Activated naive CD4-positive, alpha-beta T cell treated with anti-CD3 and anti-CD28 coated beads, Interleukin-2, amount 50 U/mL, for 72 hours (primary cell): ENCODE measurements at regions not wholly inside any gene's neighbourhood (a gene's known extent, or its start where the extent isn't known, plus 50 kb on each side); places are given as distances from the start of the nearest gene placed in this dataset.
"Not testable (repeated sequence)": the region's sequence is repeated elsewhere in the genome, so short reads cannot be mapped to it uniquely, and the experiment has no call there.

Experiments
- ATAC-seq, 2 donors: fragments of 150-1000 bp; cut with Tn5 transposase; 2 replicates each; pipeline ENCODE4 v1.10.0; 2021; ENCODE audit warnings: mild to moderate bottlenecking in 2 of 2, moderate library complexity in 2 of 2
- DNase-seq, 2 donors: peaks; one replicate each; pipeline ENCODE4 v3.0.0; 2021 to 2022; ENCODE audit warnings: low spot score in 2 of 2
- H3K27ac Mint-ChIP-seq, 2 donors: one replicate each; pipeline ENCODE4 v1.8.0; 2022; ENCODE audit warnings: mild to moderate bottlenecking in 2 of 2, mixed read lengths in 2 of 2
- H3K36me3 Mint-ChIP-seq, 2 donors: one replicate each; pipeline ENCODE4 v1.8.0; 2022; ENCODE audit warnings: mixed read lengths in 2 of 2
- H3K9me3 Mint-ChIP-seq, 2 donors: one replicate each; pipeline ENCODE4 v1.8.0; 2022; ENCODE audit warnings: mixed read lengths in 2 of 2

DNA sequence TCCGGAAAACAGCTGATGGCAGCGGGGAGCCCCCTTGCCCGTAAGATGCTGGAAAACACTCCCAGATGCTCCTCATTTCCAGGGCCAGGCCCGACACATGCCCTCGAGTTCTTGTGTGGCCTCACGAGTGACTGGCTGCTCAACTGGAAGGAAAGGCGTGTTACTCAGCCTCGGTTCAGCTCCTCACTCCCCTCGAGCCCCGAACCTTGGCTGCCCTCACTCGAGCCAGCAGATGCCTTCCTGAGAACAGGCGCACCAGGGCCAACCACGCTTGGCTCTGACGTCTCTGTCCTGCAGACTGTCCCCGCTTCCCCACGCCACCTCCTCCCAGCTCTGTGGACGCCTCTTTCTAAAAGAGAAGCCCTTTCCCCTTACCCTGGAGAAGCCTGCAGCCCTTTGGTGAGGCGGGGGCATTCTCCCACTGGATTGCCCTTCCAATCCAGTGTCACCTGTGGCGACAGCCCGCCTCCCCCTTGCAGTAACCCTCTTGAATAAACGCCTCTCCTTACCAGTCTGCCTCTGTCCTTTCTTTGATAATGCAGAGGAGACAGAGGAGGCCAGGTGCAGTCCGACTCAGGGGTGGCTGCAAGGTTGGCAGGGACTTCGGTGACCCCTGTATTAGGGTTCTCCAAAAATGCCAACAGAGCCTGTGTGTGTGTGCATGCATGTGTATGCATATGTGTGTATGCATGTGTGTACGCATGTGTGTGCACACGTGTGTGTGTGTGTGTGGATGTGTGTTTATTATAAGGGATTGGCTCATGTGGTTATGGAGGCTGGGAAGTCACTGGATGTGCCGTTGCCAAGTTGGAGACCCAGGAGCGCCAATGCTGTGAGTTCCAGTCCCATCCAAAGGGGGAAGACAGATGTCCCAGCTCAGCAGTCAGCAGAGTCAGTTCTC is 166.3 kb downstream of the KIF26A start:
- H3K27ac Mint-ChIP-seq: no peak overlapping the region
- no peaks in the 10 kb centered on the region for H3K9me3 Mint-ChIP-seq
- H3K36me3 Mint-ChIP-seq: no peaks in the 10 kb centered on the region
- DNase-seq (no peak), ATAC-seq (no peak)

- no peaks in the 10 kb centered on the region for H3K9me3 Mint-ChIP-seq
- ATAC-seq: no peak
- no peak for DNase-seq
- no peaks in the 10 kb centered on the region for H3K36me3 Mint-ChIP-seq
- H3K27ac Mint-ChIP-seq: no peak overlapping the region
These were observed 167.4 kb downstream of the KIF26A start for GRCh38 chr14:104305511-104306449.

DNA sequence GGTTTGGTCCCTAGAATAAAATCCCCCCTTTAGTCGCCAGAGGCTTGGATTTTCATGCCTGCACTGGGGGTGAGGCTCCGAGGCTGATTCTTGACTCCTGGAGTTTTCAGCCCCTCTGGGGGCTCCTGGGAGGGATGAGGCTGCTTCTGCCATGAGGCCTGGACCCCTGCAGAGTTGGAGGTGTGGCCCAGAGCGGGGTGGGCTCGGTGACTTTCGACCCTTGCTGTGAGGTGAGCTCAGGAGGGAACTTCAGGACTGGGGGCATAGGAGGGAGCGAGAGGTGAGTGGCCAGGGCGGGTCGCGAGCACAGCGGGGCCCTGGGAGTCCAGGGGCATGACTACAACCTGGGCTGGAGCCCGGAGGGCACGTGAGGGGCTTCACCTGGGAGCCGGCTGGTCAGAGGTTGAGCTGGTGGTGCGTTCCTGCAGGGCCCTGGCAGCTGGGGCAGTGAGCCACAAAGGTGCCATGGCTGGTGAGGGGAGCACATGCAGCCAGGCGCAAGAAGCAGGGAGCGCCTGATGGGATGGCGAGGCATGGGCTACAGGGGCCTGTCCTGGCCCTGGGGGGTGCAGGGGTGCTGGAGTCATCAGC is 168.2 kb downstream of the KIF26A start:
- Mint-ChIP-seq H3K36me3 (no peaks in the 10 kb centered on the region), H3K27ac (no peak overlapping the region), H3K9me3 (no peaks in the 10 kb centered on the region)
- ATAC-seq (no peak), DNase-seq (no peak)

- H3K36me3 Mint-ChIP-seq: no peaks in the 10 kb centered on the region
- H3K27ac Mint-ChIP-seq: no peak overlapping the region
- H3K9me3 Mint-ChIP-seq: no peaks in the 10 kb centered on the region
- ATAC-seq: no peak
- no peak for DNase-seq
These were observed 168.8 kb downstream of the KIF26A start for GRCh38 chr14:104307246-104307626.

DNA sequence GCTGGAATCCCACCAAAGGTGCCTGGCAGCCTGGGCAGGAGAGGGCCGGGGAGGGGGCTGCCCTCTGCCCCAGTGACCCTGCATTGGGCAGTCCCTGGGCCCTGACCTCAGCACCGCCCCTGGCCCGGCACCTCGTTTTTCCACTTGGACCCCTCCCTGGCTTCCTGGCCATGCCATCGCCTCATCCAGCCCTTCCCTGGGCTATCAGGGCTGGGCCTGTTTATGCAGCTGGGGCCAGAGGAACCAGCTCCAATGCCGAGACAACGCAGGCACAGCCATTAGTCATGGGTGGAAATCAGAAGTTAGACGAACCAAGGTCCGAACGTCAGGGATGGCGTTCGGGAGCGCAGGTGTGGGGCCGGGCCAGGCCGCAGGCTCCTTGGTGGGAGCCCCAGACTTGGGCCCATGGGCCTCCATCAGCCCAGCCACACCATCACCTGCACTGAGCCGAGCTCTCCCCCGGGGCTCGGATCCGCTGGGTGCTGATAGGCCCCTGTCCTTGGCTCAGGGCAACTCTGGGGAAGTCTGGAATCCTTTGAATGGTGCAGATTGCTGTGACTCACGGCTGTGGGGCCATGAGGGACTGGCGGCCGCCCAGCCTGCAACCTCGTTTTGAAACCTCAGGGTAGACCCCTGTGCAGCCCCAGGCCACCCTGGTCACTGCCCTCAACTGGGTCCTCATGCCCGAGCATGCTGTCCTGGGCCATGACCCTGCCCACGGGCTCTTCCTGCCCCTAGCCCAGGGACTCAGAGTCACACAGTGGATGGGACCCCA is 169.4 kb downstream of the KIF26A start:
- Mint-ChIP-seq H3K36me3 (no peaks in the 10 kb centered on the region), H3K9me3 (no peaks in the 10 kb centered on the region), H3K27ac (no peak overlapping the region)
- ATAC-seq (no peak), DNase-seq (no peak)

DNA sequence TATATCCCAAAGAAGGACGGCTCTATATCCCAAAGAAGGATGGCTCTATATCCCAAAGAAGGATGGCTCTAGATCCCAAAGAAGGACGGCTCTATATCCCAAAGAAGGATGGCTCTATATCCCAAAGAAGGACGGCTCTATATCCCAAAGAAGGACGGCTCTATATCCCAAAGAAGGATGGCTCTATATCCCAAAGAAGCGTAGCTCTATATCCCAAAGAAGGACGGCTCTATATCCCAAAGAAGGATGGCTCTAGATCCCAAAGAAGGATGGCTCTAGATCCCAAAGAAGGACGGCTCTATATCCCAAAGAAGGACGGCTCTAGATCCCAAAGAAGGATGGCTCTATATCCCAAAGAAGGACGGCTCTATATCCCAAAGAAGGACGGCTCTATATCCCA is 170.1 kb downstream of the KIF26A start:
- not testable (repeated sequence) for H3K27ac Mint-ChIP-seq, H3K9me3 Mint-ChIP-seq, ATAC-seq, DNase-seq, H3K36me3 Mint-ChIP-seq

DNA sequence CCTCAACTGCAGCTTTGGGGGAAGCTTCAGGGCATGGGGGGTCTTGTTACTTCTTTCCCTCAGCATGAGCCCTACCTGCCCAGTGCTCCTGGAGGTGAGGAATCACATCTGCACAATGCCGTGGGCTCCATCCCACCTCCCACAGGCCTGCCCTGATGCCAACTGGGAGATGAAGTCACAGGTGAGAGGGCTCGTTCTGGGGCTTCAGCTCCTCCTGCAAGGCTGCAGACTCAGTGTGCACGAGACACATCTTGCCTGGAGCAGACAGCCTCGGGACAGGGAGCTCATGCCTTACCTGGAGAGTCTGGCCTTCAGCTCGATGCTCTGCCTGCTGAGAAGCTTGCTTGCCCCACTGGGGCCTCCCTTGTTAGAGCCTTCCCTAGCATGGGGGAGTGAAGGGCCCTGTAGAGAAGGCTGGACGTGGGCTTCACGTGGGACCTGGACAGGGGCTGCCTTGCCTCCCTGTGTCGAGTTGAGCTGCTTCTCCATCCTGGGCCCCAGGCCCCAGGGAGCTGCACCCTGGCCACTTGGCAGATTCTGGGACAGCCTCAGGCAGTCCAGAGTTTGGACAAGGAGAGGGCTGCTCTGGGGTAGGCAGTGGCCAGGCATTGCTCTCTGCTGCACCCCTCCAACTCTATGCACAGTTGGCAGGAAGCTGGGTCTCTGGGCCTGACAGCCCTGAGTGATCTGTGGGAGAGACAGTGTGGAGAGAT is 171.4 kb downstream of the KIF26A start:
- no peaks in the 10 kb centered on the region for H3K9me3 Mint-ChIP-seq
- no peak overlapping the region for H3K27ac Mint-ChIP-seq
- no peaks in the 10 kb centered on the region for H3K36me3 Mint-ChIP-seq
- DNase-seq (no peak), ATAC-seq (no peak)

DNA sequence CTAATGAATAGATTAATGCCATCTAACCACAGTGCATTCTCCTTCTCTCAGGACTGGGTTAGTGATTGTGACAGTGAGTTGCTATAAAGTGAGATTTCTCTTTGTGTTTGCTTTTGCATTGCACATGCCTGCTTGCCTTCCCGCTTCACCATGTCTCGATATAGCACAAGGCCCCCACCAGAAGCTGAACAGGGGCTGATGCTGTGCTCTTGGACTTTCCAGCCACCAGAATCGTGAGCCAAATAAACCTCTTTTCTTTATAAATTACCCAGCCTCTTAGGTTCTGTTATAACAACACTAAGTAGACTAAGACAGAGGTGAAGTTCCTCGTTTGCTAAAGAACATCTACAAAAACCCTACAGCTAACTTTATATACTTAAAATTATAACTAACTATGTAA is 173.0 kb downstream of the KIF26A start:
- H3K36me3 Mint-ChIP-seq: no peaks in the 10 kb centered on the region
- H3K27ac Mint-ChIP-seq: no peak overlapping the region
- H3K9me3 Mint-ChIP-seq: no peaks in the 10 kb centered on the region
- DNase-seq (no peak), ATAC-seq (no peak)

DNA sequence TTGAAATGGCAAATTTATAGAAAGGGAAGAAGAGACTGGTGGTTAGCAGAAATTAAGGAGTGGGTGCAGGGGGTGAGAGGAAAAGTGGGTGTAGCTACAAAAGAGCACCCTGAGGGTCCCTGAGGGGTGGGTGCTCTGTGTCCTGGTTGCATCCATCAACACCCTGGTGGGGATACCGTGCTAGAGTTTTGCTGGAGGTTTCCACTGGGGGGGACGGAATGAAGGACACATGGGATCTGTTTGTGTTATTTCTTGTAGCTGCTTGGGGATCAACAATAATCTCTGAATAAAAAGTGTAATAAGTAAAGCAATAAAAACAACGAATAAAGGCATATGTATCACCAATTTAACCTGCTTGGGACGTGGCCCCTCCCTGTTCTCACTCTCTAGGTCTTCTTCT is 175.3 kb downstream of the KIF26A start:
- H3K36me3 Mint-ChIP-seq: no peaks in the 10 kb centered on the region
- no peaks in the 10 kb centered on the region for H3K9me3 Mint-ChIP-seq
- H3K27ac Mint-ChIP-seq: no peak overlapping the region
- no peak for ATAC-seq
- no peak for DNase-seq

DNA sequence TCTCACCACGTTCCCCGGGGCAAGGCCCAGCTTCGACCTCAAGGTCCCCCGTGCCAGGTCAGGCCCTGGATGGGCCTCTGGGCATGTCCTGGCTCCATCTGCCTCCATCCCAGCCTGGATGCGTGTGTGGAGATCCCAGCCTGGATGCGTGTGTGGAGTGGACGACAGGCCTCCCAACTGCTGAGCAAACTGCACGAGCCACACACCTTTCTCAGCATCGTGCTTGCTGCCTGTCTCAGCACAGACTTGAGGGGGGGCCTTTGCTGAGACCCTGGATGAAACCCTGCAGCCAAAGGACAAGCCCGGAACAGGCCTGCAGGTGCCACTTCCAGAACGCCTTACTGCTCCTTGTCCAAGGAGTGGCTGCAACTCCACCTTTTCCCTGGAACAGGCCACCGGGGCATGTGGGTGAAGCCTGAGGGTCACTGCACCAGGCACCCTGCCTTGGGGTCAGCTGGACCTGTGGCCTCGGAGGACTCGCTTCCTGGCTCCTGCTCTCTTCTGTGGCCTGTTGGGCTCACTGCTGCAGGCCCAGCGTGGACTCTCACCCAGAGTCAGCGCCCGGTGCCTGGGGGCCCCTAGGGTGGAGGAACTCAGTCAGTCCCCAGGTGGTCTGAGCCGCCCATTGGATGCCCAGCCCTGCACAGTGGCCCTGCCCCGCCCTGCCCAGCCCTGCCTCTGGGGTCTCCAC is 176.0 kb downstream of the KIF26A start:
- Mint-ChIP-seq H3K27ac (no peak overlapping the region), H3K36me3 (no peaks in the 10 kb centered on the region), H3K9me3 (no peaks in the 10 kb centered on the region)
- ATAC-seq (no peak), DNase-seq (peak in 1 of 2 donors; percentile 33)

DNA sequence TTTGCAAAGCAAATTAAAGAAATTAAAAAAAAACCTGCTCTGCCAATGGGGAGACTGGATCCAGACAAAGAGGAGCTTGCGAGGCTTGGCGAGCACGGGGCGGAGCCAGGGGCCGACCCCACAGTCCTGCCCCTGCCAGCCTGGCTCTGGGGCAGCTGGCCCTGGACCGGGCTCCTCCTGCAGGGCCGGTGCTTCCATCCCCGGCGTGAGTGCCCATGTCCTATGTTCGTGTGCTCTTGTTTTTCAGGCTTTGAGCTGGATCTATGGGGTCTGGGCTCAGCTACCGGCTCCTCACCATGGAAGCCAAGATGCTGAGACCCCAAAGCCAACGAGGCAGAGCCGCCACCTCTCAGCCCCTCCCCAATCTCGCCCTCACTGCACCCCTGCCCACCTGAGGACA is 176.8 kb downstream of the KIF26A start:
- DNase-seq: peak in 1 of 2 donors; percentile 7
- no peak for ATAC-seq
- Mint-ChIP-seq H3K36me3 (no peaks in the 10 kb centered on the region), H3K9me3 (no peaks in the 10 kb centered on the region), H3K27ac (no peak overlapping the region)

GRCh38 chr14:104315625-104316024 is 177.2 kb downstream of the KIF26A start:
- Mint-ChIP-seq H3K36me3 (no peaks in the 10 kb centered on the region), H3K27ac (no peak overlapping the region), H3K9me3 (no peaks in the 10 kb centered on the region)
- DNase-seq (no peak), ATAC-seq (no peak)

GRCh38 chr14:104316121-104316722 is 177.8 kb downstream of the KIF26A start:
- no peak for ATAC-seq
- no peaks in the 10 kb centered on the region for H3K36me3 Mint-ChIP-seq
- H3K27ac Mint-ChIP-seq: no peak overlapping the region
- DNase-seq: peak in 1 of 2 donors; percentile 20
- H3K9me3 Mint-ChIP-seq: no peaks in the 10 kb centered on the region

DNA sequence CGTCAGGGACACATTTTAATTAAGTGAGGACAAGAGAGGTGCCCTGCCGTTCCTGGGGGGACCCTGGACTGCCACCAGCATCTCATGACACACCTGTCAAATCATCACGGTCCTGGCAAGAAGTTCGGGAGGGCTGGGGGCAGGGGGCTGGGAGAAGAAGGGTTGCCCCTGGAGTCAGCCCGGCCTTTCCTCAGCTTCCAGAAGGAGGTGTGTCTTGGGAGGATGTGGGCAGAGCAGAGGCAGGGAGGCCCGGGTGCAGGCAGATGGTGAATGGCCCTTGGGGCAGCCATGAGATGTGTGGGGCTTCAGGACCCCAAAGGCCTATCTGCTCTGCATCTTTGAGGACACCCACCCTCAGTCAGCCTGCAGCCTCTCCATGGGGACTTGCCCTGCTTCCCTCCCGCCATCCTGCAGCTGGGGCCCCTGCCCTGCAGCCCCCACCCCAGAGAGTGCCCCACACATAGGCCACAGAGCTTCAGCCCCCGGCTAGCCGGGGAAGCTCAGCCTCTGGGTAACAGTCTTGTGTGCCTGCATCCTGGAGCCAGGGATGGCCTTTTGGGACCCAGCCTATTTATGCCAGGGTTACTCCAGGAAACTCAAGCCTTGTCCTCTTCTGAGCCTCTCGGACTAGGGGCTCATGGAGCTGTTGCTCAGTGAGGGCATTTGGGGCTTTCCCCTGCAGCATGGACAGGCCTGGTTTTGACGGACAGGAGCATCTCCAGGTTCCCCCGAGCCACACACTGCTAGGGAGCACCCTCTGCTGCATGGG is 178.5 kb downstream of the KIF26A start:
- Mint-ChIP-seq H3K27ac (no peak overlapping the region), H3K9me3 (no peaks in the 10 kb centered on the region), H3K36me3 (no peaks in the 10 kb centered on the region)
- ATAC-seq: no peak
- peak in 1 of 2 donors; percentile 46 for DNase-seq

- Mint-ChIP-seq H3K27ac (no peak overlapping the region), H3K9me3 (no peaks in the 10 kb centered on the region), H3K36me3 (no peaks in the 10 kb centered on the region)
- ATAC-seq: no peak
- DNase-seq: peak in 1 of 2 donors; percentile 4
These were observed 179.1 kb downstream of the KIF26A start for GRCh38 chr14:104317492-104317805.
